ENCODE measurements at regions not wholly inside any gene's neighbourhood (a gene's known extent, or its start where the extent isn't known, plus 50 kb on each side); places are given as distances from the start of the nearest gene placed in this dataset.

DNA sequence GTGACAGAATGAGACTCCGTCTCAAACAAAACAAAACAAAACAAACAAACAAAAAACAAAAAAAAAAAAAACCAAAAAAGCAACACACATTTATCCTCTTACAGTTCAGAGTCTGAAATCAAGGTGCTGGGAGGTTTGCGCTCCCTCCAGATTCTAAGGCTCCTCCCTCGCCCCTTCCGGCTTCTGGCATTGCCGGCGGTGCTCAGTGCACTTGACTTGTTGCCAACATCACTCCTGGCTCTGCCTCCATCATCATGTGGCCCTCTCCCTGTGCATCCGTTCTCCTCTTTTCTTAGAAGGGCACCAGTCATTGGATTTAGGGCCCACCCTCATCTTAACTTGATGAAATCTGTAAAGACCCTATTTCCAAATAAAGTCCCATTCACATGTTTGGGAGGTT lies 73.8 kb downstream of the RBFOX3 start:
- TF ChIP-seq, protein P1, sequence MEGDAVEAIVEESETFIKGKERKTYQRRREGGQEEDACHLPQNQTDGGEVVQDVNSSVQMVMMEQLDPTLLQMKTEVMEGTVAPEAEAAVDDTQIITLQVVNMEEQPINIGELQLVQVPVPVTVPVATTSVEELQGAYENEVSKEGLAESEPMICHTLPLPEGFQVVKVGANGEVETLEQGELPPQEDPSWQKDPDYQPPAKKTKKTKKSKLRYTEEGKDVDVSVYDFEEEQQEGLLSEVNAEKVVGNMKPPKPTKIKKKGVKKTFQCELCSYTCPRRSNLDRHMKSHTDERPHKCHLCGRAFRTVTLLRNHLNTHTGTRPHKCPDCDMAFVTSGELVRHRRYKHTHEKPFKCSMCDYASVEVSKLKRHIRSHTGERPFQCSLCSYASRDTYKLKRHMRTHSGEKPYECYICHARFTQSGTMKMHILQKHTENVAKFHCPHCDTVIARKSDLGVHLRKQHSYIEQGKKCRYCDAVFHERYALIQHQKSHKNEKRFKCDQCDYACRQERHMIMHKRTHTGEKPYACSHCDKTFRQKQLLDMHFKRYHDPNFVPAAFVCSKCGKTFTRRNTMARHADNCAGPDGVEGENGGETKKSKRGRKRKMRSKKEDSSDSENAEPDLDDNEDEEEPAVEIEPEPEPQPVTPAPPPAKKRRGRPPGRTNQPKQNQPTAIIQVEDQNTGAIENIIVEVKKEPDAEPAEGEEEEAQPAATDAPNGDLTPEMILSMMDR (conservative IDR thresholded peaks at IDR 0.05; ENCODE audit: low read length) = no peak
- TF ChIP-seq EZH2phosphoT487 (IDR thresholded peaks at IDR 0.05; ENCODE audit: borderline replicate concordance) = no peak
